ENCODE measurements at regions not wholly inside any gene's neighbourhood (a gene's known extent, or its start where the extent isn't known, plus 50 kb on each side); places are given as distances from the start of the nearest gene placed in this dataset.

DNA sequence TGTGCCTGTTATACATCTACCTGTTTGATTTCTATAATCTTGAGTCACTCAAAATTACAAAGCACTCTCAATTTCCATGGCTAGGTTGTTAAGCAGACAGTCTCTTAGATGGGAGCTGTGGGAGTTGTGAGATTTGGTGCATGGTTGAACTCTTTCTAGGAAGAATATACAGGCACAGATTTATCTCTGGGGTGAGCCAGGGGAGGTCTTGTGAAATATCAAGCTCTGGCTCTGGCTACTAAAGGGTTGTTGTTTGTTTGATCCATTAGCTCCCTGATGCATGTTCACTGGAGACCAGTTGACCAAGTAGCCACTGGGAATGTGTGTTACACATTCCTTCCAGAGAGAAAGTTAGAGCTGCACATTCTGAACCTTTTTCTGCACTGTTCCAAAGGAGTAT lies 117.2 kb upstream of the HMGA2 start:
- CTCF ChIA-PET (ENCODE audit: low intra/inter-chr PET ratio): no interaction called here
- Histone ChIP-seq H3K9ac (ENCODE audit: insufficient read depth in 1 of 2, low read depth in 2 of 2, low read length in 2 of 2) (no peak overlapping the region), H3K4me3 (no peak overlapping the region), H3K9me3 (replicated peaks; ENCODE audit: control insufficient read depth, insufficient read depth, low read depth, low read length) (no peaks in the 10 kb centered on the region), H3K79me2 (ENCODE audit: control insufficient read depth, insufficient read depth, low read length) (no peaks in the 10 kb centered on the region), H2AFZ (ENCODE audit: low read depth, low read length) (no peak overlapping the region), H3K27ac (ENCODE audit: extremely low read depth, low read depth, low read length) (no peak overlapping the region), H3K9me1 (ENCODE audit: control insufficient read depth, insufficient read depth, low read length) (no peaks in the 10 kb centered on the region), H3K27me3 (ENCODE audit: control insufficient read depth in 2 of 2, insufficient read depth in 2 of 2, low read length in 2 of 2) (no peaks in the 10 kb centered on the region), H4K20me1 (replicated peaks; ENCODE audit: control insufficient read depth, insufficient read depth, low read length) (no peaks in the 10 kb centered on the region), H3K36me3 (ENCODE audit: control insufficient read depth, insufficient read depth, low read length) (no peaks in the 10 kb centered on the region), H3K4me2 (ENCODE audit: insufficient read depth, low read length) (no peak overlapping the region), H3K4me1 (replicated peaks in 1 of 2; ENCODE audit: control insufficient read depth in 2 of 2, insufficient read depth in 2 of 2, low read length in 2 of 2) (no peaks in the 10 kb centered on the region)
- intact Hi-C loops (cut with micrococcal nuclease): no loop called here
- FAIRE-seq (no peak), DNase-seq (ENCODE audit: extremely low read depth in 1 of 4, low spot score in 3 of 4) (no peak), ATAC-seq (no peak)
- in situ Hi-C loops (cut with MboI): no loop called here
- TF ChIP-seq ZFP30 (CRISPR knock-in tag; IDR thresholded peaks at IDR 0.05; ENCODE audit: borderline replicate concordance): no peak
- no peak for TF ChIP-seq PRPF4 (IDR thresholded peaks at IDR 0.05; ENCODE audit: insufficient read depth, low read depth, low read length, poor library complexity, severe bottlenecking)
- no peak for TF ChIP-seq ZNF347 (CRISPR knock-in tag; IDR thresholded peaks at IDR 0.05; ENCODE audit: low read depth)
- no peak for TF ChIP-seq RAD51 (IDR thresholded peaks at IDR 0.05; ENCODE audit: borderline replicate concordance, low read depth)
- no peak for TF ChIP-seq ZBTB1 (CRISPR knock-in tag; IDR thresholded peaks at IDR 0.05; ENCODE audit: borderline replicate concordance, low read depth)
- TF ChIP-seq ARHGAP35 (IDR thresholded peaks at IDR 0.05; ENCODE audit: partially characterized antibody): no peak
- TF ChIP-seq, protein P1, sequence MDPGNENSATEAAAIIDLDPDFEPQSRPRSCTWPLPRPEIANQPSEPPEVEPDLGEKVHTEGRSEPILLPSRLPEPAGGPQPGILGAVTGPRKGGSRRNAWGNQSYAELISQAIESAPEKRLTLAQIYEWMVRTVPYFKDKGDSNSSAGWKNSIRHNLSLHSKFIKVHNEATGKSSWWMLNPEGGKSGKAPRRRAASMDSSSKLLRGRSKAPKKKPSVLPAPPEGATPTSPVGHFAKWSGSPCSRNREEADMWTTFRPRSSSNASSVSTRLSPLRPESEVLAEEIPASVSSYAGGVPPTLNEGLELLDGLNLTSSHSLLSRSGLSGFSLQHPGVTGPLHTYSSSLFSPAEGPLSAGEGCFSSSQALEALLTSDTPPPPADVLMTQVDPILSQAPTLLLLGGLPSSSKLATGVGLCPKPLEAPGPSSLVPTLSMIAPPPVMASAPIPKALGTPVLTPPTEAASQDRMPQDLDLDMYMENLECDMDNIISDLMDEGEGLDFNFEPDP (CRISPR knock-in tag; IDR thresholded peaks at IDR 0.05): no peak
- POLR2A ChIA-PET: no interaction called here
- no TSS peak for BruUV-seq (replicated peaks)
